GM21447 (cell line): ENCODE measurements at regions not wholly inside any gene's neighbourhood (a gene's known extent, or its start where the extent isn't known, plus 50 kb on each side); places are given as distances from the start of the nearest gene placed in this dataset.
"Not testable (repeated sequence)": the region's sequence is repeated elsewhere in the genome, so short reads cannot be mapped to it uniquely, and the experiment has no call there.

Source experiments
- ATAC-seq: cut with Tn5 transposase; IDR thresholded peaks from one replicate; pipeline ENCODE4 v1.9.1; 2021; ENCODE audit not compliant: unreplicated experiment

GRCh38 chr2:192682511-192682910, 487.8 kb upstream of the TMEFF2 start:
- not testable (repeated sequence) for ATAC-seq

DNA sequence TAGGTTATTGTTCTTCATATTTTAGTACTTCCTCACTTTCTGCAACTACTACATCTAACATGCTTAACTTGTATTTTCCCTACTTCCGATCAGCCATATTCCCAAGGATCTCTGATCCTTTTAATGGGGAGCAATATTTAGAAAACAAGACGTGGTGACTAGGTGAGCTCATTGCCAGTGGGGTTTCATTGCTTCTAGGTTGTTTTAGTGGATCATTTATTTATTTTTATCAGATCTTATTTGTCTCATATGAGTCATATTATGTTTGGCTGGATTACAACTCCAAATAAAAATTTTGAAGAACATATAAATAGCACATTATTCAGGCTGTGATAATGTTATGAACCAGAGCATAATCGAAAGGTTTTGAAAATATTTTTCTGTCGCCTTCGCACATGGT, 480.9 kb upstream of the TMEFF2 start:
- ATAC-seq = no peak

DNA sequence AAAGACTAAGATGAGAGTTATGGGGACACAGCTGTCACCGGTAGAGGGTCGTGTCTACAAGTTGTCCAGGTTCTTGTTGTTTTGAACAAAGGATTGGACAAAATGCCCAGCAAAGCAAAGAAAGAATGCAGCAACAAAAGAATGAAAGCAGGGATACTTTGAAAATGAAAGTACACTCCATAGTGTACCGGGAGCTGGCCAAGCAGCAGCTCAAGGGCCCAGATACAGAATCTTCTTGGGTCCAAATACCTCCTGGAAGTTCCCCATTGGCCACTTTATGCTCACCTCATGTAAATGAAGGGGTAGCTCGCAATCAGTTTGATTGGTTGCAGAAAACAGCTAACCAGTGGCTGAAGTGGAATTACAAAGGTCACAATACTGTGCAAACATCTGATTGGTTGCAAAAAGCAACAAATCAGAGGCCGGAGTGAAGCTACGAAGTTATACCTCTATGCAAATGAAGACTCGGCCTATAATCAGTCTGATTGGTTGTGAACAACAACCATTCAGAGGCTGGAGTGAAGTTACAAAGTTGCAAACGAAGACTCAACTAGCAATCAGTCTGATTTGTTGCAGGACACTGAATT, 474.9 kb upstream of the TMEFF2 start:
- ATAC-seq = no peak

GRCh38 chr2:192660555-192660954, 465.8 kb upstream of the TMEFF2 start:
- ATAC-seq = not testable (repeated sequence)

- ATAC-seq = no peak
Observed at GRCh38 chr2:192657362-192657761, 462.6 kb upstream of the TMEFF2 start.

DNA sequence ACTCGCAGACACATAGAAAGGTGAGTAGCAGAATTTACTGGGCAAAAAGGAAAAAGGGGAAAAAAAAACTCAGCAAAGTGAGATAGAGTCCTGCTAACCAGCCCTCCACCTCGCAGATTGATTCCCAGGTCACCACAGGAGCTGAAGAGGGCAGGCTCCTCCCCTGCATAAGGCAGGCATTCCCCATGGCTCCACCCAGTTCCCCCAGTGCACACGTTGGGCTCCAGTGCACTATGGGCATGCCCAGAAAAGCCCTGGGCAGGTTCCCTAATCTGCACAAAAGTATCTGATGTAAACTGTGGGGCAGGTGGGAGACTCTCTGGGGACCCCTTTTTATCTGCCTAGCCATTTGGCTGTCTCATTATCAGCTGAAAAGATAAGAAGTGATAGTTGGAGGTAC, 461.2 kb upstream of the TMEFF2 start:
- ATAC-seq = no peak

GRCh38 chr2:192645811-192646598, 451.3 kb upstream of the TMEFF2 start:
- no peak for ATAC-seq

- no peak for ATAC-seq
Observed at GRCh38 chr2:192634557-192634956, 439.8 kb upstream of the TMEFF2 start.

GRCh38 chr2:192628017-192628416, 433.3 kb upstream of the TMEFF2 start:
- ATAC-seq = no peak

DNA sequence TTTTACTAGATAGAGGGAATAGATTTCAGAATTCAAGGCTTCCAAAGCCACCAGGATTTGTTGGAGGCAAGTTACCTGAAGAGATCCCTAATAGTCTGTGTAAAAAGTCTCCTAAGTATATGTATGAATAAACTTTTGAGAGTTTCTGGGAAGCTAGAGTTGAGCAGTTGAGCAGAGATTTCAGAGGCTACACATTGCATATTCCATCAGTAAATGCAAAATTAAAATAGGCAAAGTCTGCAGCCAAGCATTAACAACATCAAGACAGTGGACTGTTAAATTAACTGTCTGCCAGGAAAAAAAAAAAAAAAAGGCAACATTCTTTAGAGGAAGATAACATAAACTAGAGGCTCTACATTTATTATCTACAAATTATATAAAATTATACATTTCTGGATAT, 420.4 kb upstream of the TMEFF2 start:
- ATAC-seq = no peak

GRCh38 chr2:192604295-192604694, 409.6 kb upstream of the TMEFF2 start:
- ATAC-seq = no peak

DNA sequence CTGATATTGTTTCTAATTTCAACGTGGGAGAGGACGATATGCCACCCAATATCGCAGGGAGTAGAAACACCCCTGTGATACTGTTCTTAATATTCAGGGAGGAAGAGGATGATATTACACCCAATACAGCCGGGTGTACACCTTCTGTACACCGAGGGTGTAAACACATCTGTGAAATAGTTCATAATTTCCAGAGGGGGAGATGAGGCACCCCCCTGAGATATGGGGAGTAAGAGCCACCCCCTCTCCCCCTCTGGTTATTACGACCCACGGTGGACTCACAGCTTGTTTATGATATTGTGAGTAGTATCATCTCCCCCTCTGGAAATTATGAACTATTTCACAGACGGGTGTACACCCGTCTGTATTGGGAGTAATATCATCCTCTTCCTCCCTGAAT, 403.9 kb upstream of the TMEFF2 start:
- ATAC-seq = not testable (repeated sequence)

DNA sequence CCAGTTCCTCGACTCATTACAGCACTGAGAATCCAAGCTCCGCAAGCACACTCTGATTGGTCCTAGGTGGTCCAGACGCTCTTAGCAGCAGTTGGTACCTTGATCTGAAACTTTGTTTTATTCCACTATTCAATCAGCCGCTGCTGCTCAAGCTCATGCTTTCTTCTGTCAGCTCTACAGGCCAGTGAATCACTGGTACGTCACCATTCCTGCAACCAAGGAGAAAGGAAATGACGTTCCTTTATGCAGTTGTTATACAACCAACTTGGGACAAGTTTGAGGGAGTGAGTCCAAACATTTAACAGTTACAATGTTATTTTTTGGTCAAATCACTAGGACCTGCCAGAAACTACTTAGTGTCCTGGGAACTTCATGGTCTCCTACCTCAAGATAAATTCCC, 398.8 kb upstream of the TMEFF2 start:
- no peak for ATAC-seq

GRCh38 chr2:192591617-192592016, 396.9 kb upstream of the TMEFF2 start:
- no peak for ATAC-seq

GRCh38 chr2:192585418-192585817, 390.7 kb upstream of the TMEFF2 start:
- no peak for ATAC-seq

GRCh38 chr2:192584976-192585375, 390.2 kb upstream of the TMEFF2 start:
- no peak for ATAC-seq

DNA sequence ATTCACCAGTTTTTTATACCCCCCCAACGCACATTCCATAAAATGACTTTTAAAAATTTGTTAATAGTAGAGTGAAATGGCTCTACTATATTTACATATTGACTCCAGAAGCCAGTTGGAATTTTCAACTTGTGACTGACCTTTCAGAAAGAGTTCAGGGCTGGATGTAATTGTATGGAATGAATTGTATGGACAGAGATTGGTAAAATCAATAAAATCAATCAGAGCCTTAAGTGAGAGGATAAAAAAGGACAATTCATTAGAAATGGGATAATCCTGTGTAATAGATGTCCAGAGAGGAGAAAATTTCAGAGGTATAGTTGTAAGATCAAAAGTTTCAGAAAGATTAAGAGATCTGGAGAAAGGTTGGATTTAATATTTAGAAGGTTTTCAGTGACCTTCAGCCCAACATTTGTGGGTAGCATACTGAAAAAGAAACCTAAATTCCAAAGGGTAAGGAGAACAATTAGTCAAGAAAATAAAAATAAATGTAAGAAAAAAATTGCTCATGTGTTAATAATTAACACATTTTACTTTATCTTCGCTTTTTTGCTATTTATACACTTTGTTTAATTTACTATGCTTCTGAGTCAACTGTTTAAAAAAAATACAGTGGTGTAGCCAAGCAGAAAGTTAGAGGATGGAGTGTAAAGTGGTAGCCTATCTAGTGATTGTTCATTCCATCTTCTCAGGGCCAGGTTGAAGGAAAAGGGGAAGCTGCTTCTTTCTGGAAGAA, 385.4 kb upstream of the TMEFF2 start:
- no peak for ATAC-seq

DNA sequence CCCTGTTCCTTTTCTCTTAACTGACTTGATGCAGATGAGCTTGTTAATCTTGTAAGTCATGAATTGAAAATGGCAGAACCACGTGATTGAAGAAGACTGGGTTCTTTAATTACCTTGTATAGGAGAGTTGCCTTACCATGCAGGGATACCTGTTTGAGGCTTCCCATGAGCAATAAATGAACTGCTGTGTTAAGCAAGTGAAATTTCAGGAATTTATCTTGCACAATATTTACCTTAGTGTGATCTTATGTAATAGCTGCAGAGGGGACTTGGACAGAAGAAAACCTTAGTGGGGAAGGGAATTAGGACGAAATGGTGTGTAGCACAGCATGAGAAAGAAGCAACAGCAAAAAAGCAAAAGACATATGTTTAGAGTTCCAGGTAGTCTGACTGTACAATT, 384.0 kb upstream of the TMEFF2 start:
- ATAC-seq = no peak

GRCh38 chr2:192577706-192578105, 383.0 kb upstream of the TMEFF2 start:
- ATAC-seq = no peak

GRCh38 chr2:192574552-192574951, 379.8 kb upstream of the TMEFF2 start:
- ATAC-seq = no peak

DNA sequence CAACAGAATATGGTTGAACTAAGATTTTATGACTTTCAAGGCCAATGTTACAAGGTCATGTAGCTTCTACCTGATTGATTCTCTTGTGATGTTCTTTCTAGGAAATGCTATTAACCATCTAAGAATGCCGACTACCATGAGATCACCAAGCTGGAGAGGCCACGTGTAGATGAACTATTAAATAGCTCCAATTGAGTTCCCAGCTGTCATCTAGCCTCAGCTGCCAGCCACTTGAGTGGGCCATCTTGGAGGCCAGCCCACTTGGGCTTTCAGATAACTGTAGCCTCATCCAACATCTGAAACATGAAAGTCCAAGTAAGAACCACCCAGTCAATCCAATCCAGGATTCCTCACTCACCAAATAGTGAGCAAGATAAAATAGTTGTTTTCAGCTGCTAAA, 376.9 kb upstream of the TMEFF2 start:
- no peak for ATAC-seq

GRCh38 chr2:192570788-192571187, 376.1 kb upstream of the TMEFF2 start:
- no peak for ATAC-seq
